ENCODE measurements at regions not wholly inside any gene's neighbourhood (a gene's known extent, or its start where the extent isn't known, plus 50 kb on each side); places are given as distances from the start of the nearest gene placed in this dataset.

DNA sequence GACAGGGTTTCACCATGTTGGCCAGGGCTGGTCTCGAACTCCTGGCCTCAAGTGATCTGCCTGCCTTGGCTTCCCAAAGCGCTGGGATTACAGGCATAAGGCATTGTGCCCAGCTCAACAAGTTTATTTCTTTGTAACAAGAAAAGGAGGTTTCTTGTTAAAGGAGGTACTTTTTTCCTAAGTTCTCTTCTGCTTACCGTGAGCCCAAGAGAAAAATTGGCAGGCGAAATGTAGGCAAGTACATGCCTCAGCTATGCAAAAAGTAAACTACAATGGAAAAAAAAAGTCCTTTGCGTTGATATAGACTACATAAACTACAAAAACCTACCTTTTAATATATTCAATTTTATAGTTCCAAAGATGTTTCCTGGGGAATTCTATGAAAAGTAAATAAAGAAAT is 122.6 kb downstream of the DKK1 start:
- H3K9me3 ChIP-seq: no peaks in the 10 kb centered on the region
- no peaks in the 10 kb centered on the region for H3K4me1 ChIP-seq
- TF ChIP-seq, protein P1, sequence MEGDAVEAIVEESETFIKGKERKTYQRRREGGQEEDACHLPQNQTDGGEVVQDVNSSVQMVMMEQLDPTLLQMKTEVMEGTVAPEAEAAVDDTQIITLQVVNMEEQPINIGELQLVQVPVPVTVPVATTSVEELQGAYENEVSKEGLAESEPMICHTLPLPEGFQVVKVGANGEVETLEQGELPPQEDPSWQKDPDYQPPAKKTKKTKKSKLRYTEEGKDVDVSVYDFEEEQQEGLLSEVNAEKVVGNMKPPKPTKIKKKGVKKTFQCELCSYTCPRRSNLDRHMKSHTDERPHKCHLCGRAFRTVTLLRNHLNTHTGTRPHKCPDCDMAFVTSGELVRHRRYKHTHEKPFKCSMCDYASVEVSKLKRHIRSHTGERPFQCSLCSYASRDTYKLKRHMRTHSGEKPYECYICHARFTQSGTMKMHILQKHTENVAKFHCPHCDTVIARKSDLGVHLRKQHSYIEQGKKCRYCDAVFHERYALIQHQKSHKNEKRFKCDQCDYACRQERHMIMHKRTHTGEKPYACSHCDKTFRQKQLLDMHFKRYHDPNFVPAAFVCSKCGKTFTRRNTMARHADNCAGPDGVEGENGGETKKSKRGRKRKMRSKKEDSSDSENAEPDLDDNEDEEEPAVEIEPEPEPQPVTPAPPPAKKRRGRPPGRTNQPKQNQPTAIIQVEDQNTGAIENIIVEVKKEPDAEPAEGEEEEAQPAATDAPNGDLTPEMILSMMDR (IDR thresholded peaks at IDR 0.05): no peak
- no peak for TF ChIP-seq POLR2A (IDR thresholded peaks at IDR 0.05)
- no peak for DNase-seq
- no peak overlapping the region for H3K4me3 ChIP-seq
- ATAC-seq: no peak
- H3K27me3 ChIP-seq: no peaks in the 10 kb centered on the region
- intact Hi-C loops (cut with DNase I): no loop called here
- 76 to 83% methylated on average over 5 of the region's 5 CpGs for WGBS, 2 donors
- no peak overlapping the region for H3K27ac ChIP-seq
- H3K36me3 ChIP-seq (replicated peaks in 1 of 2; ENCODE audit: insufficient read depth in 1 of 2, low read depth in 2 of 2): no peaks in the 10 kb centered on the region

DNA sequence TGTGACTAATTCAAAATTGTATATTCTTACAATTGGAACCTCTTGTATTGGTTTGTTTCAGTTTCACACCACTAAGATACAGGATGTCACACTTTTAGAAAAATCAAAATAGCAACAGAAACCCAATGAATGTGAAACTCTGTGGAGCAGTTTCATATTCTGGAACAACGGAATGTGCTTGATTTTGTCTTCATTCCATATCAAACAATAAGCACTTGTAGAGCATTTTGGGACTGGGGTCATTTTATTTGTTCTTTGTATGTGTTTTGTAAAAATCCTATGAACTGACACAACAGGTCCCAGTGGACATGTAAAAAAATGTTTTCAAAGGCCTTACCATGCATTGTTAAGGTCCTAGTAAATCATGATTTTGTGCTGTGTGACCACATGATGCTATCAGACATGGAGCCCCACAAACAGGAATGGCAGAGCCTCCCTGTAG is 123.1 kb downstream of the DKK1 start:
- no peak overlapping the region for H3K4me3 ChIP-seq
- TF ChIP-seq POLR2A (IDR thresholded peaks at IDR 0.05): no peak
- TF ChIP-seq, protein P1 (IDR thresholded peaks at IDR 0.05): no peak
- H3K27ac ChIP-seq: no peak overlapping the region
- no peaks in the 10 kb centered on the region for H3K27me3 ChIP-seq
- intact Hi-C loops (cut with DNase I): no loop called here
- DNase-seq: no peak
- H3K9me3 ChIP-seq: no peaks in the 10 kb centered on the region
- ATAC-seq: no peak
- H3K4me1 ChIP-seq: no peaks in the 10 kb centered on the region
- WGBS, 2 donors: 77 to 86% methylated on average over 1 of the region's 1 CpG
- H3K36me3 ChIP-seq (replicated peaks in 1 of 2; ENCODE audit: insufficient read depth in 1 of 2, low read depth in 2 of 2): no peaks in the 10 kb centered on the region

DNA sequence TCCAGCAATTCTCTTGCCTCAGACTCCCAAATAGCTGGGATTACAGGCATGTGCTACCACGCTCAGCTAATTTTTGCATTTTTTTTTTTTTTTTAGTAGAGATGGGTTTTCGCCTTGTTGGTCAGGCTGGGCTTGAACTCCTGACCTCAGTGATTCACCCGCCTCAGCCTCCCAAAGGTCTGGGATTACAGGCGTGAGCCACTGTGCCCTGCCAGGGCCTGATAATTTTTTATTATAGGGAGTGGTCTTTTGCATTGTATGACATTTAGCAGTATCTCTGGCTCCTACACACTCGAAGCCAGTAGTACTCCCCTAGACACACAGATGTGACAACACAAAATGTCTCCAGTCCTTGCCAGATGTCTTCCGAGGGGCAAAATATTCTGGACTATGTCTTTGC is 124.0 kb downstream of the DKK1 start:
- Histone ChIP-seq H3K9me3 (no peaks in the 10 kb centered on the region), H3K36me3 (replicated peaks in 1 of 2; ENCODE audit: insufficient read depth in 1 of 2, low read depth in 2 of 2) (no peaks in the 10 kb centered on the region), H3K4me3 (no peak overlapping the region), H3K4me1 (no peaks in the 10 kb centered on the region), H3K27me3 (no peaks in the 10 kb centered on the region), H3K27ac (no peak overlapping the region)
- DNase-seq (no peak), ATAC-seq (no peak)
- 82 to 86% methylated on average over 6 of the region's 6 CpGs for WGBS, 2 donors
- TF ChIP-seq, protein P1 (IDR thresholded peaks at IDR 0.05): no peak
- no peak for TF ChIP-seq POLR2A (IDR thresholded peaks at IDR 0.05)
- intact Hi-C loops (cut with DNase I): no loop called here

DNA sequence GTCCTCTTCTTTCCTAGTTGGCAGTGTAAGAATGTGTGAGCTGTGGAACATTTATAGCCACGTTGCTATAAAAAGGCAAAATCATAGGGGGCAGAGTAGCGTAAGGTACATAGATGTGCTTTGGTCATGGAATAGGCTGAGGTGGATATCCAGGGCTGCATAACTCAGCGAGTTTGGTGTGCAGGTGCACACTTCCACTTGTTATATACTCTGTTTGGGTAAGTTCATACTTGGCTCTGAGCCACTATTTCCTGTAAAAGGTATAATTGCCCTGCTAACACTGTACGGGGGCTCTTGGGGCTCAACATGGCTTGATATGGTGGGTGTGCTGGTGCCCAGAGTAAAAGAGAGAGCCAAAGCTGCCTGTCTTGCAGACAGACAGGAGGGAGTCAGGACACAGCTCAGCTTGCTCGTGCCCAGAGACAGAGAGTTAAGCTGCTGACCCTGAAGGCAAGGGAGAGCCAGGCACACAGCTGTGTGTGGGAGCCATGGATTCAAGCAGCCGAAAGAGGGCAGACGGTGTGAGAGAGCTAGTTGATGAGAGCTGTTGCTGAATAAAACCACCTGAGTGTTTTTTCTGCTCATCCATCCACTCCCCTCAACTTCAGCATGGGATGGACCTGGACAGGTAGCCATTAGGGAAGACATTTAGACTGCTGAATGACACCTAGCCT is 126.7 kb downstream of the DKK1 start:
- intact Hi-C loops (cut with DNase I): no loop called here
- no peaks in the 10 kb centered on the region for H3K36me3 ChIP-seq (replicated peaks in 1 of 2; ENCODE audit: insufficient read depth in 1 of 2, low read depth in 2 of 2)
- TF ChIP-seq, protein P1 (IDR thresholded peaks at IDR 0.05): no peak
- no peak for TF ChIP-seq POLR2A (IDR thresholded peaks at IDR 0.05)
- no peak for ATAC-seq
- 49 to 52% methylated on average over 7 of the region's 7 CpGs for WGBS, 2 donors
- H3K4me1 ChIP-seq: no peaks in the 10 kb centered on the region
- no peak overlapping the region for H3K4me3 ChIP-seq
- DNase-seq: no peak
- no peak overlapping the region for H3K27ac ChIP-seq
- no peaks in the 10 kb centered on the region for H3K27me3 ChIP-seq
- H3K9me3 ChIP-seq: no peaks in the 10 kb centered on the region

DNA sequence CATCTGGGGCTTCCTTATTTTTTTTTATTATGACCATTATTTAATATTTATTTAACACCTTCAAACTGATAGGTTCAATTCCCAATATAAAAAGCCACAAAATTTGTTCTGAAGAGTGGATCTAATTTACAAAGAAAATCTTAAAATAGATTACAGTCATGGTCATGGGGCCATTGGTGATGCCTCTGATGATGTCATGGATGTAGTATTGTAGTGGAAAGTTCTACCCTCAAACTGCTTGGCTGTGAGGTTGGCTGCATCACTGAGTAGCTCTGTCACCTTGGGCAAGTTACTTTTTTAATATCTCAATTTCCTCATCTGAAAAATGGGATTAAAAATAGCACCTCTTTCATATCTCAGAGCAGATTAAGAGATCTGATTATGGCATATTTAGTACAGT is 128.5 kb downstream of the DKK1 start:
- no peak for ATAC-seq
- no peaks in the 10 kb centered on the region for H3K9me3 ChIP-seq
- H3K4me3 ChIP-seq: no peak overlapping the region
- H3K36me3 ChIP-seq (replicated peaks in 1 of 2; ENCODE audit: insufficient read depth in 1 of 2, low read depth in 2 of 2): no peaks in the 10 kb centered on the region
- intact Hi-C loops (cut with DNase I): no loop called here
- no peak for DNase-seq
- H3K27ac ChIP-seq: no peak overlapping the region
- no peaks in the 10 kb centered on the region for H3K27me3 ChIP-seq
- TF ChIP-seq POLR2A (IDR thresholded peaks at IDR 0.05): no peak
- TF ChIP-seq, protein P1 (IDR thresholded peaks at IDR 0.05): no peak
- no peaks in the 10 kb centered on the region for H3K4me1 ChIP-seq
